HG02885 (cell line): ENCODE measurements at regions not wholly inside any gene's neighbourhood (a gene's known extent, or its start where the extent isn't known, plus 50 kb on each side); places are given as distances from the start of the nearest gene placed in this dataset.

ENCODE experiments used
- ATAC-seq: cut with Tn5 transposase; IDR thresholded peaks from one replicate; pipeline ENCODE4 v1.9.1; 2021; ENCODE audit warnings: mild to moderate bottlenecking; ENCODE audit not compliant: unreplicated experiment, poor library complexity

DNA sequence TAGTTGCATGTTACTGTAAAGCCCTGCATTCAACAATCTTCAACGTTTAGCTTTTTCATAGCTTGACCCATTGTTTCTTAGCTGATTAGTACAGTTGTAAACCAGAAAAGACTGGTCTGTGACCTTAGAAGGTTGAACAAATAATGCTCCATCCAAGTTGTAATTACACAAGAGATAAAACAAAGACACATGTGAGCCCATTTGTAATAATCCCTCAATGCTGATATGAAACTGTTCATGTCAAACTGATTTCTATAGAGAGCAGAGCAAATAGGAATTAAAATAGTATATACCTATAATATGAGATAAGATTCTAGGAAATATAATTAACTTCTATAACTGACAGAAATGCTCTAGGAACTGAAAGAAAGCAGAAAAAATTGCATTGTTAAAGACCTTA lies 94.7 kb upstream of the SLC25A13 start:
- no peak for ATAC-seq

- ATAC-seq, result no peak
Observed at GRCh38 chr7:96416116-96416515, 94.2 kb upstream of the SLC25A13 start.

DNA sequence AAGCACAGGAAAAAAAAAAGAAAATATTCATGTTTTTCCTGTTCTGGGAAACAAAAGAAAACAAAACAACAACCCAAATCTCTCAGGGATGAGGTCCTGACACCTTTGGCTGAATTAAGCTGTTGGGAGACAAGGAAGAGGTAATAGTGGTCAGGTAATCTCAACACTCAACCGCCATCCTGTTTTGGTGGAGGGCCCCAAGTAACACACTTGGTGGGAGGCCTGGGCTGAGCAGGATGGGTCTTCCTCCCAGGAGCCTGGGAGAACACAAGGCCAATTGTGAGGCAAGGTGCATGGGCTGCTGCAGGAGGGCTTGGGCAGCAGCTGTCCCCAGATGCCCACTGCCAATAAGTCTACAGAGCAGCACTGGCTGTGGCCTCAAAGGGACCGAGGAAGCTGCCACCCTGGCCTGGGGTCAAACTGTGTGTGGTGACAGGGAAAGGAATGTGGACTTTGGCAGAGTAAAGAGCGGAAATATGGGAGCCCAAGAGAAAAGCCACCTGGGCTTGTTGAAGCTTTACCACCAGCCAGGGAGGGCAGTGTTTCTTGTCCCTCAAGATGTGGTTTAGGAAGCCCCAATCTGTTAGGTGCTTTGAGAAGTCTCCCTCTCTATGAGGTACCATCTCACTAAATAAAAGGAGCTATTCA lies 93.5 kb upstream of the SLC25A13 start:
- no peak for ATAC-seq

GRCh38 chr7:96414931-96415292 lies 93.0 kb upstream of the SLC25A13 start:
- peak; percentile 76 for ATAC-seq

DNA sequence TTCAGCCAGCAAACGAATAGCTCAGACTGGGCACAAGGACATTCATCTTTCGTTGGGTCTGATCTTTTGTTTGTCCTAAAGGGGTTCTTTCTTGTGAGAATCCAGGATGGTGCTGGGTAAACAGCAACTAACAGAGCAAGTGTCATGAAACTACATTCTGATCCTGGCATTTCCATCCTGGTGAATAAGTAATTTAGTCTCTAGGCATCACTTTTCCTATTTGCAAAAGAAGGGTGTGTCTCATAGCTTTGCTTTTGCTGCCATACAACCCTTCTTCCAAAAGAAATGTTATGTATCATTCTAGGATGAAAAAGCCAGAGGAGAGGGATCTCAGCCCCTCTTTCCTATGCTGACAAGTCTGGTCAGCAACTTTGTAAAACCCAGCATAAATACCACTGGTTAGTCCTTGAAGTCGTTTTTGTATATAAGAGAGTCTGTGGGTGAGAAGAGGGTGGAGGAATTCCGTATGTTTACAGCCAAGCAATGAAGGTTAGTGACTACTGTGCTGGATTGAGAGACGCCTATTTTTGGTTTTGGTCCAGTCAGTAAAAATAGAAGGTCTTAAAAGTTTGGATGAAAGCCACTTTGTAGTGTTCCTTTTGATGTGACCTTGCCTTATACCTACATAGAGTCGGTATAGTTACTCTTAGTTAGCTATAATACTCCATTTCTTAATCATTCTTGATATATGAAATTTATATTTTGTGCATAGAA lies 88.4 kb upstream of the SLC25A13 start:
- no peak for ATAC-seq

DNA sequence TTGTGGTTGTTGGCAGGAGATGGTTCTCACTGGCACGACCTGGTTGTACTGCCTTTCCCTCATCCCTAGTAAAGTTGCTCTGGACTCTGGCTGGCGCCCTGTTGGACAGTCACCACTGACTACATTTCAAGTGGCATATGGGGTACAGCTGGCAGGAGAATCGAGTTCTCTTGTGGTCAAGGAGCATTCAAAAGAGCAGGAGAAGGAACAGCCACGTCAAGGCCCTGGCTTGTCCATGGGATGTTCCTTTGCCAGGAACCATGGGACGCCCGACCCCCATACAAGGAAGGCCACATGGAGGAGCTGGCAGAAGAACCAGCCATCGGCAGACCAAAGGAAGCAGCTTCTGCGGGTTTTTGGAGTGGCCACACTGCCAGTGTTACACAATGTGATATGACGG lies 87.0 kb upstream of the SLC25A13 start:
- ATAC-seq, result no peak

GRCh38 chr7:96407427-96407826 lies 85.5 kb upstream of the SLC25A13 start:
- no peak for ATAC-seq

- ATAC-seq, result no peak
Observed at GRCh38 chr7:96402913-96403312, 81.0 kb upstream of the SLC25A13 start.

DNA sequence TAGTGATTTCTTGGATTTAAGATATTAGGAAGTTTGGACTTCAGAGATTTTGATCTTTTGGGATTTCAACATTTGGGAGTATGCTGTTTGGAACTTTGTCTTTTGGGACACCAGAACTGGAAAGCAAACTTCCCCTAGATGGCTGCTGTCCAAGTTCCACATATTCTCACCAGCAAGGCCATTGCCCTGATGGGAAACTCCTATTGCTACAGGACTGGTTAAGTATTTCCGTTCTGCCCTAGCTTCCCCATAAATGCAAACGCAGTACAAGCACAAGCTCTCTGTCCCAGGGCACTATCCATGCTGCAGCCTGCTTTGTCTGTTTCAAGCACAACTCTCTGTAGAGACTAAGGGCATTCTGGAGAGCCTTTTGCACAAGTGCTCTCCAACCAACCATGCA lies 79.3 kb upstream of the SLC25A13 start:
- ATAC-seq, result no peak

- no peak for ATAC-seq
Observed at GRCh38 chr7:96400518-96400917, 78.6 kb upstream of the SLC25A13 start.

DNA sequence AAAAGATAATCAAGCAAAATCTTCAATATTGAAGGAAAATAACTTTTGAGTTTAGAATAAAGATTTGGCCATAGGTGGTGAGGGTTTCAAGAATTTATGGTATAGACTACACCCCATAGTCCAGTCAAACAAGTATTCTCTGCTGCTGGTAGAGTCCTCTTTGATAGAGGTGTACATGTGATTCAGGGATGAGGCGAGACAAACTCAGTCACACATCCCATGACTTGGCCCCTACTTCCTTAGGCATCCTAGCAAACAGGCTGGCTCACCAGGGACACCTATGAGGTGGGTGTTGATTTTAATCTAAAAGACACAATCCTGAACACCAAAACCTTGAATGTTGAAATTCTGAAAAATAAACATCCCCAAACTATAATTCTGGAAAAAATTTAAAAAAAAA lies 78.1 kb upstream of the SLC25A13 start:
- no peak for ATAC-seq

DNA sequence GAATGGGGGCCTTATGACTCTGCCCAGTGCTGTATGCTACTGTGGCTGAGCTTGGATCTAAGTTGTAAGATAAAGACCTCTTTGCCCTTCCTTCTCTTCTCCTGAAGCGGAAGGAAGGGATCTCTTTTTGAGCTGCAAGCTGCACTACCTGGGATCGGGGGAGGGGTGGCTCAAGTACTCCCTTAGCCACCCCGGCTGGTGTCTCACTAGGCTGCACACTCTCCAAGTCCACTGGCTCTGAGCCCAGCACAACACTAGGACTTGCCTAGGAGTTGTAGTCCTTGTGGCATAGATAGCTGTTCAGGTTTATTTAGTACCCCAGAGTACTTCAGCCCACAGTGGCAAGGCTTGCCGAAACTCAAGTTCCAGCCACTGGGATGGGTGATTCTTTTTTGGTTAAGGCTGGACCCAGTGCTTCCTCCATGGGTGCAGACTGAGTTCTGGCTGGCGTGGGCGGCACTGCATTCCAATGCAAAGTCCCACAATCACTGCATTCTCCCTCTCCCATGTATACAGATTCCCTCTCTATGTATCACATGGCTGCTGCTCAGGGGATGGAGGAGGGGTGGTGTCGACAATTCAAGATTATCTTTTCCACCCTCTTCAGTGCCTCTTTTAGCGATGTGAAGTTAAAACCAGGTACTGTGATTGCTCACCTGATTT lies 76.2 kb upstream of the SLC25A13 start:
- ATAC-seq, result no peak

DNA sequence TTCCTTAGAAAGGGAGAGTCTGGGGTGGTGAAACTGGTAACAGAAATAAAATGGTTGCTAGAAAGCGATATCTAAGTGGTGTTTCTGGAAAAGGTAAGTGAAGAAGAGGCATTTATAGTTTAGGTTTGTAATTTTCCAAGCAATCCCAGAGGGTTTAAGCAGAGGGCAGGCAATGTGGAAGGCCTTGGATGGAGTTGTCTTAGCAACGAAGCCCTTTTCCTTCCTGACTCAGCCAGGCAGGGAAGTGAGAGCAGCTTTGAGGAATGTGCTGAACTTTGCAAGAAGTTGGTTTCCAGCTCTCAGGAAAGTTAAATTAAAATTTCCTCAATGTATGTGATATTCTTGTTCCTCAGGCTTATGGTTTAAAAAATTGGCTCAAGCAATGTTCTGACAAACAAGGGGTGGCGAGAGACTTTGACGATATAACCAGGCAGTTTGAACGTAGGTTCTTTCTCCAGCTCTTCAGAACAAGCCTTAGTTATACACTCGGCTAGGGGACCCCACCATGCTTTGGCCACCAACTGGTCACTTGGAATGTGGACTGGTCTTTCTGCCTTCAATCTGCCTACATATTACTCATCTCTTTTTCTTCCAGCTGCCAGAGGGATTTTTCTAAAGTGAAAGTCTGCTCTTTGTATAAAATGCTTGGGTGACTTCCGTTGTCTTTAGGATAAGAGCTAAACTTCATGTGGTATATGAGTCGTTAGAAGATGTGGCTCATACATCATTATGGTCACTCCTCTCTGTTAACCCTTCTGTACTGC lies 66.9 kb upstream of the SLC25A13 start:
- no peak for ATAC-seq

DNA sequence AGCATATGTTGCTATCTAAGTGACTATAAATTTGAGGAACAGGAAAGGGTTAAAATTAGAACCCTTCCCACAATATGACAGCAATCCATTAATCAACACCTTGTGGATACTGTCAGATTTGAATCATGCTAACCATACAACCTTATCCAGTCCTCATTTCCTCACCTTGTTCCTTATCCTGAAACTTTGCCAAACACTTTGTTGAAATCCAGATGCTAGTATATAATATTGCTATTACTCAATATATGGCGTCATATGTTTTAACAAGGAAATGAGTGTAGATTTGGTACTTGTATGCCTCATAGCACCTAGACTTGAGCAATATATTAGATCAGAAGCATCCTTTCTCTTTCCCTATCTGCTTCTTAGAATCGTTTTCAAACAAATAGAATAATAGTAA lies 66.3 kb upstream of the SLC25A13 start:
- ATAC-seq, result no peak

DNA sequence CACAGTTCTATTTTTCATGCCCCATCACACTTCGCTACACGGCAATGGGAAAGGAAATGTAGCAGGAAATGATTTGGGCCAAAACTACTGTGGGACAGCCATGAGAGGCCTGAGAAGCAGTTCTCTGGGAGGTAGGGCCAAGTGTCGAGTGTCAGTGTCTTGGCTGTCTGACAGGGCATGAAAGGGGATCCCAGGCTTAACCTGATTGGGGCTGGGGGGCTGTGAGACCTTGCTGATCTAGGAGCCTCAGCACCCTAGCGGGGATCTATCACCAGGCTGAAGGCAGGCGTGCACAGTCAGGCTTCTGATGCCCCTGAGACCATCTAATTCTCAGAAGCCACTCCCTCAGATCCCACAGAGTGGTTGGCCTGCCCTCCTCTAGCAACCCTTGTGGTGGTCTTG lies 58.2 kb upstream of the SLC25A13 start:
- ATAC-seq, result no peak

- ATAC-seq, result no peak
Observed at GRCh38 chr7:96377399-96377798, 55.5 kb upstream of the SLC25A13 start.
